Limb (tissue), 2 donors: ENCODE measurements at regions not wholly inside any gene's neighbourhood (a gene's known extent, or its start where the extent isn't known, plus 50 kb on each side); places are given as distances from the start of the nearest gene placed in this dataset.
"Not testable (repeated sequence)": the region's sequence is repeated elsewhere in the genome, so short reads cannot be mapped to it uniquely, and the experiment has no call there.

ENCODE experiments used
- DNase-seq, 2 donors: peaks; one replicate each; pipeline ENCODE4 v3.0.0-alpha.2; 2016; ENCODE audit errors: extremely low spot score in 2 of 2

DNA sequence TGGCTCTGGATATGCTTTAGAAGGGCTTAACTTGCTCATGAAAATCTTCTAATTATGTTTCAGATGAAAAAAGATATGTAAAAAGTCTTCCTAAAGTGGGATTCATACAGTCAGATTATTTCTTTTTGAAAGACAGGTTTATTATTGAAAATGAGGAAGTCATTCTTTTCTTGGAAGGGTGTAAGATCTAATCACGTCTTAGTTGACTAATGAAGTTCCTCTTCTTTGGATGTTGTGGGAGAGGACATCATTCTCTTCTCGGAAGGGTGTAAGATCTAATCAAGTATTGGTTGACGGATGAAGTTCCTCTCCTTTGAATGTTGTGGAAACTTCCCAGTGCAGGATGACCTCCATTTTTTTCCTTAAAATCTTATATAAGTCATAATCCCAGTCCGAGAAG, 74.9 kb downstream of the ALG10 start:
- DNase-seq, result no peak

GRCh38 chr12:34105392-34105933, 83.2 kb downstream of the ALG10 start:
- no peak for DNase-seq

DNA sequence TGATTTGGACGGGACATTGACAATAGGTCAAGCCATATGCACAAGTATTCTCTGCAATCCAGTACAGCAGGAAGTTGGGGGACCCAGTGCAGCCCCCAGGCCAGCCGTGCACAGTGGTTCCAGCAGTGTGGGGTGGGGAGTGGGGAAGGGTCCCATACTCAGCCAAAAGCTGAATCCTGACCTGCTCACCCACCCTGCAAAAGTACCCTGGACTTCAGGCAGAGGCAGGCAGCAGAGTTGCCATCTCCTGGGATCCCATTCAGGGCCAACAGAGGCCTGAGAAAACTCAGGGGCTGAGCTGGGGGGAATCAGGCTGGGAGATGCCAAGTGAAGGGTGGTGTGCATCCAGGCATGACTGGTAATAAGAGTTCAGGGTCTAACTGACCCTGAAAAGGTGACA, 83.9 kb downstream of the ALG10 start:
- DNase-seq, result no peak

DNA sequence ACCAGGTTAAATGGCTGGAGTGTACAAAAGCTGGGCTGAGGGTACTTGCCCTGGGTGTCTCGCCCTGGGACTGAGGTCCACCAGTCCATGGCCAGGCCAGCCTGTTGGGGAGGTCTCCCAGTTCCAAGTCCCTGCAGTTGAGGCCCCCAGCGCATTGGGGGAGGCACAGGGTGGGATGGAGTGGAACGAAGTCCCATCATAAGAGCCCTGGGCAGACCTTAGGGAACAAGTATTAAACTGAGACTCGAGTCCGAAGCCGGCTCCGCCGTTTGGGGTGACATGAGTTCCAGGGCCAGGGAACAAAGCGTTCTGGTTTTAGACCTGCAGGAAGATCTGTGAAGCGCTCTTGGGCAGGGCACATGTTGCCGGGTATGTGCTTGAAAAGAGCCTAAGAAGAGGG, 84.7 kb downstream of the ALG10 start:
- no peak for DNase-seq

DNA sequence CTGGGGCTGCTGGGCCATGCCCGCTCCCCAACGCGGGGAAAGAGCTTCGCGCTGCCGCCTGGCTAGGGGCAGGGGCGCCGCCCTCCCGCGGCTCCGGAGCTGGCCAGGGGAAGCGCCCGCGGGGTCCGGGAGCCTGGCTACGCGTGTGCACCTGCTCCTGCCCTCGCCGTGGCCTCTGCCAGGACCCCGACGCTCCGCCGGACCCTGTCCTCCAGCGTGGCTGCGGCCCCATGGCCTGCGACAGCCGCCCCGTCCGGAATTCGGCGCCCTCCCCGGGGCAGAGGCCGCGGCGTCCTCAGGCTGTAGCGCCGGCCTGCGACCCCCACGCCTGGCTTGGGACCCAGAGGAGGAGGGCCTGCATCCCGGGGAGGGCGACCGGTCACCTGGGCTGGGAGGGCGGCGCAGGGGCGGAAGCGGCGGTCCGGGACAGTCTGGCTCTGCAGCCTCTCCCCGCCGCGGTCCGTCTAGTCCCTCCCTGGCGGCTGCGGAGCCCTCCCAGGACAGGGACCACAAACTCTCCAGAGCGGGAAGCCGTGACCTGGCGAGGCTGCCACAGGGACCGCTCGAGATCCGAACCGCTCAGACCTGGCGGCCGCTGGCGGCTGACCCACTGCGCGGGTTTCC, 85.6 kb downstream of the ALG10 start:
- DNase-seq, result no peak

DNA sequence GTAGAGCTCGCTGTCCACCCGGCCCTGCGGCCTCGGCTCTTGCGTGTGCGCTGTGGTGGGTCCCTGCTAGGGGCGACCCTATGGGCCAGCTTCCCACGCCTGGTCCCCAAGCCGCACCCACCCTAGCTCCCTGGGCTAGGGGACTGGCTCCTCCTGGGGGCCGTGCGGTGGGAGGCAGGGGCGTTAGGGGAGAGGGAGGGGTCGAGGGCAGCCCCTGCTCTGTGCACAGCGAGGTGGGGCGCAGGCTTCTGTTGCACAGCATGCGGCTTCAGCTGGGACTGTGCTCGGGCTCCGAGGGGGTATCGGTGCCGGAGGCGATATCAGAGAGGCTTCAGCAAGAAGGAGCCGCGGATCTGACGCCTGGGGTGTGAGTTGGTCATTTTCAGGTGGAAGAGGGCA, 86.1 kb downstream of the ALG10 start:
- no peak for DNase-seq

DNA sequence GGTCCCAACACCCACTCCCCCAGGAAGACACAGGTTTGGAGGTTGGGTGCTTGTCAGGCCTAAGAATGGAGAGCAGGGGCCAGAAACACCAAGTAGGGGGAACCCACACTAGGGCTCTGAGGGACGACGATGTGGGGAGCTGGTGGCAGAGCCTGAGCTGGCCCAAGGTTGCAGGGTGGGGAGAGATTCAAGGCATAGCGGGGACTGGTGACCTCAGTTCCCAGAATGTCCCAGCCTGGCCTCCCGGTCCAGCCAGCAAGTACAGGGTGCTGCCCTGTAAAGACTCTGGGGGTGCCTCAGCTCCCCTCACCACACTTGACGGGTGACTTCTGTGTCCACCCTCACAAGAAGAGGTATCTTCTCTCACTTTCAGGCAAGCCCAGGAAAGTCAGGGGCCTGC, 86.7 kb downstream of the ALG10 start:
- no peak for DNase-seq

DNA sequence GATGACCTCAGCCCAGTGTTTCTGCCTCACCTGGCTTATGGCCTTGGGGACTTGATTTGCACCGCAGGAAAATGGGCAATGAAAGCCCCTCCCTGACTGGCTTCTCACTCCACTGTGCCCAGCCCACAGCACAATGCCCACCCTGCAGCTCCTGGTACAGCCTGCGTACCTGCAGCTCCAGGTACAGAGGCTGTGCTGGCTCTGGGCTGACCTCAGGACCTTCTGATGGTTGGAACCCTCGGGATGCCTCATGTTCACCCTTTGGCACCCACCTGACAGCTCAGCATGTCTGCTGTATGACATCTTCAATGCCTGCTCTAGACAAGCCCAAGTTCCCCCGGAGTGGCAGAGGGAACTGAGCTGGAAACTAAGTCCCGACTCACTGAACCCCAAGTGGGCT, 87.1 kb downstream of the ALG10 start:
- DNase-seq, result no peak

GRCh38 chr12:34109909-34110531, 87.7 kb downstream of the ALG10 start:
- DNase-seq, result not testable (repeated sequence)

DNA sequence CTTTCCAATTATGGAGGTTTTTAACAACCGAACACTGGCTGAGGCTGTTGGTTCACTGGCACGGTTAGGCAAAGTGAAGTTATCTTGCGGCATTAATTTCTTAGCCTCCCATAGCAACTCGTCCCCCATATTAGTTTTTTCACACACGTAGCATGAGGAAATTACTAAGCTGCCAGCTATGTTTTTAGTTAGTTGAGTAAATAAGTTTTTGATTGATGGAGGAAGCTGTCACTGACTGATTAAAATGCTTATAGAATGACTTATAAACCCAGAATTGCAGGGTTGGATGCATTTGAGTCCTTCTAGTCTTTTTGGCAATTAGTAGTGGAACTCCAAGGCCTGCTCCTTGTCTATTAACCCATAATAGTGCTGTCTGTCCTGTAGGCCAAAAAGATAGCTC, 97.1 kb downstream of the ALG10 start:
- DNase-seq, result no peak

DNA sequence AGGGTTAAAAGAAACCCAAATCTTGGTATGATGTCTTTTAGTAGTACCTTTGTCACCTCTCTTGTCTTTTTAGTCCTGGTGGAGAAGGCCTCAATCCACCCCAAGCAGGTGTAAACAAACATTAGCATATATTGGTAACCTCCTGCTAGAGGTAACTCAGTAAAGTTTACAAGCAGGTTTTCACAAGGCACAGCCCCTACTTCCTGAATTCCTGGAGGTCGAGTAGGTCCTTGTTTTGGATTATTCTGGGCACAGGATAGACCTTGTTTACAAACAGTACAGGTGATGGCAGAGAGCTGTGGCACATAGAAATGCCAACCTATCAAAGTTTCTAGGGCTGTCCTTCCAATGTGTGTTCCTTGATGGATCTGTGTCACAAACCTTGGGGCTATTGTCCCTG, 99.1 kb downstream of the ALG10 start:
- DNase-seq, result no peak

DNA sequence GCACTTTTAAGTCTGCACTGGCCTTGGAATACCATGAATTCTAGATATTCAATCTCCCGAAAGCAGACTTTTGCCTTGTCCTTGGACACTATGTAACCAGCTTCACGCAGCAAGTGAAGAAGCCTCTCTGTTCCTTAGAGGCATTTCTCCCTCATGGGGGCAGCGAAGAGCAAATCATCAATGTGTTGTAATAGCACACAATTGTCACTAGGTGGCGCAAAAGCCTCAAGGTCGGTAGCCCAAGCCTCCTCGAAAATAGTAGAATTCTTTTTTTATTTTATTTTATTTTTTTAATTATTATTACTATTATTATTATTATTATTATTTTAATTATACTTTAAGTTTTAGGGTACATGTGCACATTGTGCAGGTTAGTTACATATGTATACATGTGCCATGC, 100.8 kb downstream of the ALG10 start:
- not testable (repeated sequence) for DNase-seq

DNA sequence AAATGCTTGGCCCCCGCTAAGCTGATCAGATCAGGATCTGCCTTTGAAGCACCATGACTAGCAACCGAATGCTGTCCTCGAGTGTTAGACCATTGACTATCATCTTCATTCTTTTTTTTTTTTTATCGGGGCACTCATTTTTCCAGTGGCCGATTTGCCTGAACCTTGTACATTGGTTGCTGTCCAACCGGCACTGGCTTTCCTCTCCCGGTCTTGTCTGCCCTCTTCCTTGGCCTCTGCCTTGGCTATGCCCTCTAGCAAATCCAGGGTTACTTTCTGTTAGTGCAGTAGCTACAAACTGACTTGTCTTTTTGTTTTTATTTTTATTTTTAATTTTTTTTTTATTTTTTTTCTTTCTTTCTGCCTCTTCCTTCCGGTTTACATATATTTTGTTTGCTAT, 102.3 kb downstream of the ALG10 start:
- DNase-seq, result no peak

DNA sequence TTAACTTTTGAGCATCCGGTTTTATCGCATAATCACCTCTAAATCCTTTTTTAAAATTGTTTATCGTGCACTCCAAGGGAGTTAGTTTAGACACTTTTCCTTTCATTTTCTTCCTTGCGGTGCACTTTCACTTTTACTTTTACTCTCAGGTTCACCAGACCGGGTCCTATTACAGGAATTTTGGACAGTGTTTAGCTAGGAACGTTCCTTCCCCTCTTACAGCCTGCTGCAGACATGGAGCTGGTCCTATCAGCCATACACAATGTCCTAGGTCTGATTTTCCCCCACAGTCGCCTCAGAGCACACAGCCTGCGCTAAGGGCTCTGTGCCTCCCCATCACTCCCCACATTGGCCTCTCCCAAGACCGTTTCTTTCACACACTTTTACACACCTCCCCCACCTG, 103.9 kb downstream of the ALG10 start:
- DNase-seq, result no peak

GRCh38 chr12:34126805-34127204, 104.5 kb downstream of the ALG10 start:
- DNase-seq, result no peak

GRCh38 chr12:34127379-34127778, 105.1 kb downstream of the ALG10 start:
- DNase-seq, result not testable (repeated sequence)

GRCh38 chr12:34142430-34142829, 120.1 kb downstream of the ALG10 start:
- no peak for DNase-seq

GRCh38 chr12:34151019-34151418, 128.7 kb downstream of the ALG10 start:
- DNase-seq, result no peak

DNA sequence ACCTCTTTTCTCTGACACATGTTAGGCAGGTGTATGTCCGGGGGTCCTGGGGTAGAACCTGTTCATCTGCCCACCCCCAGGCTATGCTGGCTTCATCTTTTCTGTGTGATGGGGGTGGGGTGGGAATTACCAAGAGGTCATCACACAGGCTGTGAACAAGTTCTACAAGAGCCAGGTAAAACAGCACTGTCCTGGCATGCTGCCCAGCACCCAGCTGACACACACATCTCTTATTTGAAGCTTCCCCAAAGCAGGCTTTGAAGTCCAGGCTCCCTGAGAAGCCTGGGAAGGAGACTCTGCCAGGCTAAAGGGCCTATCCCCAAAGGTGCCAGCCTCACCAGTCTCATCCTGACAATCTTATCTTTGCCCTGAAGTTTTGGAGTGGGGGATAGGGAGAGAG, 141.1 kb downstream of the ALG10 start:
- DNase-seq, result no peak

- DNase-seq, result no peak
These were observed 144.2 kb downstream of the ALG10 start for GRCh38 chr12:34166427-34167060.

- not testable (repeated sequence) for DNase-seq
These were observed 146.2 kb downstream of the ALG10 start for GRCh38 chr12:34168507-34168906.

GRCh38 chr12:34186492-34186891, 164.2 kb downstream of the ALG10 start:
- DNase-seq, result no peak

GRCh38 chr12:34188974-34189373, 166.7 kb downstream of the ALG10 start:
- DNase-seq, result no peak
